NCI-H82 treated with DMSO at 0.1 percent for 48 hours (cell line): ENCODE measurements at regions not wholly inside any gene's neighbourhood (a gene's known extent, or its start where the extent isn't known, plus 50 kb on each side); places are given as distances from the start of the nearest gene placed in this dataset.
"Not testable (repeated sequence)": the region's sequence is repeated elsewhere in the genome, so short reads cannot be mapped to it uniquely, and the experiment has no call there.

ENCODE experiments used
- DNase-seq: peaks from one replicate; lab custom pipeline; 2025; ENCODE audit not compliant: unreplicated experiment; lab: John Stamatoyannopoulos, UW

DNA sequence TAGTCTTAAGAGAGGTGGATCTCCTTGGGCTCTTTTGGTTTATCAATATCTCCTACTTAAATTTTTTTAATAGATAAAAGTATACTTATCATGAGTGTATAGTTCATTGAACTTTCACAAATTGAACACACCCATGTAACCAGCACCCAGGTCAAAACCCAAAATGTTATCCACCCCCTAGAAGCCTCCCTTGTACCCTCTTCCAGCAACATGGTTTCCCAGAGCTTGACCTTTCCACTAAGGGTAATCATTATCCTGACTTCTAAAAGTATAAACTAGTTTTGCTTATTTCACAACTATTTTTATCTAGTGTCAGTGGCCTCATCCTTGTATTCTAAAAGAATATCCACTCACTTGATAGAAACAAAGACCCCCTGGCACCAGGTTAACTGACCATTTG, 106.8 kb downstream of the MDH1 start:
- no peak for DNase-seq

- DNase-seq, result no peak
These were observed 107.7 kb downstream of the MDH1 start for GRCh38 chr2:63696496-63696895.

DNA sequence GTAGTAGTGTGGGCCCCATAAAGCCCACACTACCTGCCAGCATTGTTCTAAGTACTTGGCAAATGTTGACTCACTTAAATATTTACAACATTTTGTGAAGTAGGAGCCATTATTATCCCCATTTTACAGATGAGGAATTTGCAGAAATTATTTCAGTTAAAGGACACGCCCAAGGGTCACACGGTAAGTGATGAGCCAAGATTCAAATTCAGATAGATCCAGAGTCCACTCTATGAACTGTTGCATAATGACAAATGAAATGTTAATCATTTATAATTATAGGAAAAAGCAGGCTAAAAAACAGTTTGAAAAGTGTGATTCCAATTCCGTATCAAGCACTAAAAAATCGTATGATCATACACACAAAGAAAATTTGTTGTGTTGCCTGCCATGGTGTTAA, 108.4 kb downstream of the MDH1 start:
- DNase-seq, result no peak

DNA sequence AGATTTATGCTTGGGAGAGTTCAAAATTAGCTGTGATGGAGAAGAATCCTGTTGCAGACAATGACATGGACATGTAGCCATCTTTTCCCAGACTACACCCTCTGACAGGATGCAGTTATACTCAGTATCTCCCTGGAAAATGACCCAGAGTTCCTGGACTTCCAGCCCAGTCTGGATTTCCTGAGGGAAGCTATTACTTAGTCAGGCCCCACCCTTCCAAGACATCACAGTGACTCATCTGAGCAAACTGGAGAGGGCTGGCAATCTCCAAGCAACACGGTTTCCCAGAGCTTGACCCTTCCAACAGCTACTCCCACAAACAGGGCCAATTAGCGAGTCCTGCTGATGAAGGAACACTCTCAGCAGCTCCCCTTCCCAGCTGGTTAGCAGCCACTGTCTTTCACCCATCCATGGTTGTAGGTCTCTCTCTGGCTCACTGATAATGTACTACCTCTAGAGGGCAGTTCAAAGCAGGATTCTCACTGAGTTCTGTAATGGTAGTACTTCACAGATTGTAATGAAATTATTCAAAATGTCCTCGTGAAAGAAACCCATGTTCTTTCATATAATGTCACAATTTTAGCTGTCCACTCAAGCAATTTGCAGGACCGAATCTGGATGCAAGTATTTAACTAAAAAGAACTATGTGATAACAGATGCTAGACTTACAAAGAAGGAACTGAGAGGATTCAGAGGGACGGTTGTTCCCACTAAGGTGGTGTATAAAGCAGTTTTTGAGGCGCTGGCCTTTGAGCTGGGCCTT, 110.2 kb downstream of the MDH1 start:
- DNase-seq, result peak; percentile 61

DNA sequence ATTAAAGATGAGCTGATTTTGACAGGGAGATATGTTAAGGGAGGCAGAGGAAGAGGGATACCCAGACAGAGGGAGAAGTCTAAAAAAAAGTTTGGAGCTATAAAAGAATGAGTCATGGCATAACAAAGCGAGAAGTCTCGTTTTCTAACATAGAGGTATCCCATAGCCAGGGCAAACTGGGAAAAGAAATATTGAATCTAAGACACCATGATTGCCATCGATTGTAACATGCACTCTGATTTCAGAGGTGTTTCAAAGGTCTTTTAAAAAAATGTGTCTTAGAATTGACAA, 110.7 kb downstream of the MDH1 start:
- DNase-seq, result no peak

DNA sequence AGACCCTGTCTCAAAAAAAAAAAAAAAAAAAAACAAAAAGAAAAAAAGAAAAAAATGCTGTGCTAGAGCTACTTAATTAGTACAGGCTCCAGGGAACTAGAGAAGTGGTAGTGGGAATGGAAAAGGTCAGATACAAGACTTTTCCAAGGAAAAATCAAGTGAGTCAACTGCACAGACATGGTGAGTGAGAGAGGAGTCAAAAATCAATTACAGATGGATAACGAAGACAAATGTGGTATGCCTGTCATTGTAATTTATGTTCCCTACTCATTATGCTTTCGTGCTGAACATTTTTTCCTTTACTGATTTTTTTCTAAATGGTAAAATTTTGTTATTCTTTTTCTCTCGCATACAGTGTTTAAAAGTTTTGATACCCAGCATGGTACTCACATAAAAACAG, 111.5 kb downstream of the MDH1 start:
- DNase-seq, result no peak

DNA sequence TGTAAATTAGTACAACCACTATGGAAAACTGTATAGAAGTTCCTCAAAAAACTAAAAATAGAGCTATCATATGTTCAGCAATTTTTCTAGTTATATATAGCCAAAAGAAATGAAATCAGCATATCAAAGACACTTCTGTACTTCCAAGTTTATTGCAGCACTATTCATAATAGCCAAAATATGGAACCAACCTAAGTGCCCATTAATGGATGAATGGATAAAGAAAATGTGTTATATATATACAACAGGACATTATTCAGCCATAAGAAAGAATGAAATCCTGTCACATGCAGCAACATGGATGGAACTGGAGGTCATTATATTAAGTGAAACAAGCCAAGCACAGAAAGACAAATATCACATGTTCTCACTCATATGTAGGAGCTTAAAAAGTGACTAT, 112.6 kb downstream of the MDH1 start:
- no peak for DNase-seq

- DNase-seq, result not testable (repeated sequence)
These were observed 117.3 kb downstream of the MDH1 start for GRCh38 chr2:63706084-63706483.

DNA sequence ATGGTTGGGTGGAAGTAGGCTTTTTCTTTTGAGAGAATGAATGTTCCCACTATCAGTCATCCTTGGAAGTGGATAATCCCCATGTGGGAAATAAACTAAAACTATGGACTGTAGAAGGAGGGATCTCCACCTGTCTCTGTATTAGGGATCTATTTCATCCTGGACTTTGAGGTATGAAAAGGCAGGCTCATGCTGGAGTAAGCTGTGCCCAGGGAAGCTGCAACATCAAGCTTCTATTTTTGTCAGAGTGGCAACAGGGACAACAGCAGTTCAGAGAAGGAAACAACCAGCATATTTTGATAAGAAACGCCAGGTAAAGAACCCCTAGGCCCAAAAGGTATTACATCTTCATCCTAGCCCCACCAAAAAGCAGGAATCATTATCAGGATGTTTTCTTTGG, 122.0 kb downstream of the MDH1 start:
- no peak for DNase-seq

DNA sequence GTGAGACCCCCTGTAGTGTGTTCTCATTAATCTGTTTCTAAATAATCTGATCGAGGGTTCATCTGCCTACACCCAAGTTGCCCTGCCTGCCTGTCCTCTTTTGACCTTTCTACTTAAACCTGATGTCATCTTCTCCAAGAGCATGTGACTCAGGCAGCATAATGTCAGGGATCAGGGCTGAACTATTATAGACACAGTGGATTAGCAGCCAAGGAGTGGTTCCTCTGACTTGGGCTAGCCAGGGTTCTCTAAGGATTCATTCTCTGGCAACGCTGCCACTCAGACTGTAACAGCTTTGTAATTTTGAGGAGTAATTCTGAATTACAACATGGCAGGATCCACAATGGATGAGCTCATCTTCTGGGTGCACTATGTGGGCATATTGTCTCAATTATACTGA, 124.0 kb downstream of the MDH1 start:
- peak; percentile 93 for DNase-seq

- no peak for DNase-seq
These were observed 125.5 kb upstream of the UGP2 start for GRCh38 chr2:63716146-63716545.

GRCh38 chr2:63719052-63719451, 122.6 kb upstream of the UGP2 start:
- no peak for DNase-seq

DNA sequence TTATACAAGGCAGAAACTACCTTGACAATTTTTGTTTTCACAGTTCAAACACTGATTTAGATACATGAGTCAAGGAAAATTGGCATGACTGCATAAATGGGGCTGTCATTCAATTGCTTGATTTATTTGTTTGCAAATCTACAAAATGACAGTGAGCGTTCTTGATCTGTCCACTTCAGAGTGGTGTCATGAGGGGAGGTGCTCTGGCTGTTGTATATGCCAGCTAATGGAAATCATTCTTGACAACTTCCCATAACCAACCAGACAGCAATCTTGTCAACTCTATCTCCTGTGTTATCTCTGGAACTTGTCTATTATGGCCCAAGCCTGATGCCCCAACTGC, 120.6 kb upstream of the UGP2 start:
- DNase-seq, result no peak

DNA sequence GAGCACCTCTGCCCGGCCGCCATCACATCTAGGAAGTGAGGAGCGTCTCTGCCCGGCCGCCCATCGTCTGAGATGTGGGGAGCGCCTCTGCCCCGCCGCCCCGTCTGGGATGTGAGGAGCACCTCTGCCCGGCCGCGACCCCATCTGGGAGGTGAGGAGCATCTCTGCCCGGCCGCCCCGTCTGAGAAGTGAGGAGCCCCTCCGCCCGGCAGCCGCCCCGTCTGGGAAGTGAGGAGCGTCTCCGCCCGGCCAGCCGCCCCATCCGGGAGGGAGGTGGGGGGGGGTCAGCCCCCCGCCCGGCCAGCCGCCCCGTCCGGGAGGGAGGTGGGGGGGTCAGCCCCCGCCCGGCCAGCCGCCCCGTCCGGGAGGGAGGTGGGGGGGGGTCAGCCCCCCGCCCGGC, 119.4 kb upstream of the UGP2 start:
- DNase-seq, result not testable (repeated sequence)

DNA sequence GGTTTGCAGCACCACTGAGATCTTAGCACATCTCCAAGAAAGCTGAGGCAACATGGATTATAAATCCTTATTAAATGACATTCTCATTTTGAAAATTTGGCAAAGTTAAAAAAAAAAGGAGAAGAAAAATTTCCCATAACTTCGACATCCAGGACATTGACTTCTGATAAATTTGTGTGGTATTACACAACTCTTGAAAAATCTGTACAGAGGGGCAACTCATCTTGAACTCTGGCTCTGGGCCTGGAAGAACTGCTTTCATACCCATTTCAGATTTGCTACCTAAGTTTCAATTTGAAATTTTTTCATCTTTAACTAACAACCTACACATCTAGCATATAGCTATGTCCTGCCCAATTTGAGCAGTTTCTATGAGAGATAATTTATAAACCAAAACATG, 118.0 kb upstream of the UGP2 start:
- no peak for DNase-seq

DNA sequence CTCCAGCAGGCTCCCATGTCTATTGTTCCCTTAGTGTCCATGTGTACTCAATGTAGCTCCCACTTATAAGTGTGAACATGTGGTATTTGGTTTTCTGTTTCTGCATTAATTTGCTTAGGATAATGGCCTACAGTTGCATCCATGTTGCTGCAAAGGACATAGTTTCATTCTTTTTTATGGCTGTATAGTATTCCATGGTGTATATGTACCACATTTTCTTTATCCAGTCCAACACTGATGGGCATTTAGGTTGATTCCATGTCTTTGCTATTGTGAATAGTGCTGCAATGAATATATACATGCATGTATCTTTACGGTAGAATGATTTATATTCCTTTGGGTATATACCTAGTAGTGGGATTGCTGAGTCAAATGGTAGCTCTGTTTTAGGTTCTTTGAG, 116.5 kb upstream of the UGP2 start:
- DNase-seq, result not testable (repeated sequence)

DNA sequence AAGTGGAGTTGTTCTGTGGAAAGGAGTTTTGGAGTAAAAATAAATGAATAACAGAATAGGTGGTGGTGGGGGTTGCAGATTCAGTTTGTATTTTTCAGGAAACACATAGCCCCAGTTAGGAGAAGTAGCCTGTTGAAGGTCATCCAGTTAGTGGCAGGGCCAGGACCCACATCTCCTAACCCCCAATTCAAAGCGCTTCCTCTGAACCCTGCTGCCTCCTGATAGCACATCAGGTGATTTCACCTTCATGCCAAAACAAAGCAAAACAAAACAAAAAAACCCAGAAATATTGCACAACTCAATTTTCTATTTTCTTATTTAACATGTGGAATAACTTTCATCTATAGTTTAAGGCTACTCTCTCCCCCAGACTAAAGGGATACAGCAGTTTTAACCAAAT, 112.3 kb upstream of the UGP2 start:
- DNase-seq, result no peak

DNA sequence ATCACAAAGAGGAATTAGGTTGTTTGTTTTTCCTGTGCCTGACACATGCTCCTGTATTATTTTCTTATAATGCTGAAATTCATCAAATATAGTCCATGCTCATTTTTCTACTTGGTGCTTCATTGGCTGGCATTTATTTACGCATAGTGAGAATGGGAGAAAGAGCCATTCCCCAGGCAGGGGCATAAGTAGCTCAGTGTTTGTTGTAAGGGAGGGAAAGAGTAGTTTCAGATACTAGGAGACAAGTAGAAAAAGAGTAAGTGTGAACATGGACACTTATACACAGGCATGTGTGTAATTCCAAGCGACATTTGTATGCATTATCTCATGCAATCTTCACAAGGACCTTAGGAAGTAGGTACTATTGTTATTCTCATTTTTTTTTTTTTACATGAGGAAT, 111.9 kb upstream of the UGP2 start:
- DNase-seq, result no peak

DNA sequence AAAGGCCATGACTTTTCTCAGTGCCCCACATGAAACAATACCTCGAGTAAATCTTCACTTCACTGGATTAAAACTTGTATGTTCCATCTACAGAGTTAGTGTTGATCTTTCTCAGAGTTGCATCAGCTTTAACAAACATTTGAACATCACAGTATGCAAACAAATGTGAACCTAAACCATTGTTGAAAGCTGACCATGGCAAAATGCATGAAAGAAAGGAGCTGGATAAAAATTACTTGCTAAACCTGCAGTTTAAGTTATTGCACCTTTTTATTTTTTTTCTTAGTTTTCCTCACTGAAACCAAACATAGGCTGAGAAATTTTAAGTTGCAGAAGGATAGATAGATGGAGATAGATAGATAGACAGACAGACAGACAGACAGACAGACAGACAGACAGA, 107.2 kb upstream of the UGP2 start:
- no peak for DNase-seq

- no peak for DNase-seq
These were observed 106.4 kb upstream of the UGP2 start for GRCh38 chr2:63735263-63735662.

DNA sequence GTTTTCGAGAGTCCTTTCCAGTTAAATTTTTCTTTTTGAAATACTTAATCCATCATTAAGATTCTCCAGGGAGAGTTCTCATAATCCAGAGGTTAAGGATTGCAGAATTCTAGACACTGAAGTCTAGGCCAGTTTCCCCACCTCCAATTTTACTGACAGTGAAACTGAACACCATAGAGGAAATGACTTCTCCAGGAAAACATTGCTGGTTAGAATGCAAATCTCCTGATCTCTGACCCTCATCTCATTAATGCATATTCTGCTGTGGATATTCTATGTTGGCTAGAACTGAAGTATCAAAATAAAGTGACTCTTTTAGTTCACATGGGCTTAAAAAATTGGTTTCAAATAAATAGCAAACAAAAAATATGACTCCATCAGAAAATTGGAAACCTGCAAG, 105.8 kb upstream of the UGP2 start:
- DNase-seq, result no peak

DNA sequence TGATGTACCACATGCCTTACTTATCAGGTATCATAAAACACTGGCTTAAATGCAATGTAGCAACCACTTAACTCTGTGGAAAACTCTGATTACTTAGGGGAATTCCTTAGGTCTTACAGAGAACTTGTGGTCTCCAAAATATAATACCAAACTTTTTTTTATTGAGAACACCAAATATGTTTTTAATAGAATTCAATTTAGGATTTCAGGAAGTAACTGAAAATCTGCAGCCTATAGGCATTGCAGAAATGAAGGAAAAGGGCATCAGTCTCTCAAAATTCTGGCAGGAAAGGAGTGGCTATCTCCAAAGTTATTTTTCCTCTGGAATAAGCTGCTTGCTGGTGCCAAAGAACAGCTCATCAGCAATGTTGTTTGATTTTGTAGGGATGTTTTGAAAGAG, 105.3 kb upstream of the UGP2 start:
- no peak for DNase-seq

DNA sequence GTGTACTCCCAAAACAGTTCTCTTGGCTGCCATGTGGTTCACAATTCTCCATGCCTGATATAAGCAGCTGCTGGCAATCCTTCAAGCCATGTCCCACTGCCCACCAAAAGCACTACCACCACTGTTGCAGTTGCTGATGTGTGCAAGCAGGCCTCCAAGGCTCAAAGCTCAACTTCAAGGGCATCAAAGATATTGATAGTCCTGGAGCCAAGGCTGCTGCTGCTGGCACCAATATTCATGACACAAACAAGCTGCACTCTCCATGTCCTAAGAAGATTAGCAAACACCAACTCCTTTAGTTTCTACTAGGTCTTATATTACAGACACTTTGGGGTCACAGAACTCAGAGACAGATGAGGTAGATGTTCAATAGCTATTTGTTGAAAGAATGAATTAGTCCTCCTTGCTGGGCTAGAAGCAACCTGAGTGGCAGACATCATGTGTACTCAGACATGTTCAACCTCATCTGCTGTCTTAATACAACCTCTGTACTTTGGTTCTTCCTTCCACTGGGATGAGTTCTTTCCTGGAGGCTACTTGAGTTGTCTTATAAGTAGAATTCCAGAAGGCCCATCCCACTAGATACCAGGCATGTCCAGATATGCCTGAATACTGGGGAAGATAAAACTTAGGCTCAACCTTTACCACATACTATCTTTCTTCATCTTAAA, 104.5 kb upstream of the UGP2 start:
- DNase-seq, result peak; percentile 59
